ENCODE measurements at regions not wholly inside any gene's neighbourhood (a gene's known extent, or its start where the extent isn't known, plus 50 kb on each side); places are given as distances from the start of the nearest gene placed in this dataset.

DNA sequence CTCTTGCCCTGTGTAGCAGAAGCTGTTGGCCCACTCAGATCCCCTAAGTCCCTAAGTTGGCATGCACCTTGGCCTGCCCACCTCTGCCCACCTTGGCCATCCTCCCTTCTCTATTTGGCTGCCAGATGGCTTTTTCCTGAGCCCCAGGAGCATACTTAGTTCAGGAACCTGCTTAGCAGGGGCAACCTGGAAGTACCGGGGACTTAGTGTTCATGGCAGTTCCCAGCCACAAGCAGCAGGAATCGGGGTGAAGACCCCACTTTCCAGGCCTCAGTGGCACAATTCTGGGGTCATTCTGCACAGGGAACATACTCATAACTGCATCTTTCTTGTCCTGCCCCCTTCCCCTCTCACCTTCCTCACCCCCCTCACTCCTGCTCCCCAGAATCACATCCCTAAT, 158.0 kb upstream of the PMEPA1 start:
- DNase-seq, result no peak

GRCh38 chr20:57867181-57867803, 157.5 kb upstream of the PMEPA1 start:
- no peak for DNase-seq

- no peak for DNase-seq
Observed at GRCh38 chr20:57866250-57867106, 156.7 kb upstream of the PMEPA1 start.

- DNase-seq, result no peak
Observed at GRCh38 chr20:57865266-57865665, 155.5 kb upstream of the PMEPA1 start.

DNA sequence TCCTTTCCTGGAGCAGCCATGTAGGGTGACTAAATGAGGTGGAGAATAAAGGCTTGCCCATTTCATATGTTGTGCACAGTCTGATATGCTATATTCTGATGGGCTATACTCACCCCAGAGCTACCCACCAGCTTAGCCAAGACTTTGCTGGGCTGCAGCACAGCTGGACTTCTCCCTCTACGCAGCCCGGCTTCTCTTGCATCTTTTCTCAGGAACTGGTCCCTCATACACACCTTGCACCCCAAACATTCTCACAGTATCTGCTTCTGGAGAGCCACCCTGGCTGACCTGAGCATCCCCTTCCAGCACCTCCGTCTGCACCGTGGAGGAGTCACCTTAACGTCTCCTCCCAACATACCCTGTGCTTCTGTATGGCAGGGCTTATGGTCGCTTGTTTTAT, 150.8 kb upstream of the PMEPA1 start:
- no peak for DNase-seq

- no peak for DNase-seq
Observed at GRCh38 chr20:57857969-57858368, 148.2 kb upstream of the PMEPA1 start.

- no peak for DNase-seq
Observed at GRCh38 chr20:57857118-57857517, 147.3 kb upstream of the PMEPA1 start.

DNA sequence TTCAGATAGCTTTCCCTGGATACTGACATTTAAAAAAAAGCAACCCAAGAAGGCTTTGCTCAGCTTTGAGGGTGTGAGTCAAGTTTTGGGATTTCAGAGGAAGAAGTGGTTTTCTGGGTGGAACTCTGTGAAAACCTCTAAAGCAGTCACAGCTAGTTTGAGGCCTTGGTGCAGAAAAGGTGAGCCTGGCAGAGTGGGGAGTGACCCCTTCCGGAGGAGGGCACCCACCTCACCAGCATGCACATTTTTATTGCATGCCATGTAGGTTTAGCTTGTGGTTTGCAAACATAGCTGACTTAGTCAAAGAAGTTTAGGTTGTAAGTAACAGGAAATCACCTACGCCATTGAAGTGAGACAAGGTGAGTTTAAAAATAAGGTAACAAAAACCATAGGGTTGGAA, 146.8 kb upstream of the PMEPA1 start:
- no peak for DNase-seq

- no peak for DNase-seq
Observed at GRCh38 chr20:57851796-57852195, 142.0 kb upstream of the PMEPA1 start.

DNA sequence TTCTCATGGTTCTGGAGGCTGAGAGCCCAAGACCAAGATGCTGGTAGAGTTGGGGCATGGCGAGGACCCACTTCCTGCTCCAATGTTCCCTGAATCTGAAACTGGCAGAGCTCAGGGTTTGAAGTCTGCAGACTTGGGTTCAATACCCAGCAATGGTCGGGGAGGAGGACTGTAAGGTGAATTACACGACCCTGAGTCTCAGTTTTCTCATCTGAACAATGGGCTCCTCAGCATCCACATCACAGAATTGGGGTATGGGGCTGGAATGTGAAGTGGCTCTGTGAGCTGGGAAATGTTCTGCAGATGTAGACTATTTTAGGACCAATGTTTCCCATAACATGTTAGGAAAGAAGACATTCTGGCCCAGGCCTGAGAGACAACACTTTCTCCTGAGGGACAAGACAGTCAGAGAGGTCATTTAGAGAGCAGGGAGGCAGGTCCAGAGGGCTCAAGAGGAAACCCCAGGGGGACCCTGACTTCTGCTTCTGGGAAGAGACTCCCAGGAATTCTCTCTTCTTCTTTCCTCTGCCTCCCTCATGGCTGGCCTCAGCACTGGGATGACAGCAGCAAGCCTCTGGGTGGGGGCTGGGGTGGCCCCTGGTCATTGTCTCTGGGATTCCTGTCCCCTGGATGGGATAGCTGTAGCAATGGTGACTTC, 141.3 kb upstream of the PMEPA1 start:
- DNase-seq, result no peak

DNA sequence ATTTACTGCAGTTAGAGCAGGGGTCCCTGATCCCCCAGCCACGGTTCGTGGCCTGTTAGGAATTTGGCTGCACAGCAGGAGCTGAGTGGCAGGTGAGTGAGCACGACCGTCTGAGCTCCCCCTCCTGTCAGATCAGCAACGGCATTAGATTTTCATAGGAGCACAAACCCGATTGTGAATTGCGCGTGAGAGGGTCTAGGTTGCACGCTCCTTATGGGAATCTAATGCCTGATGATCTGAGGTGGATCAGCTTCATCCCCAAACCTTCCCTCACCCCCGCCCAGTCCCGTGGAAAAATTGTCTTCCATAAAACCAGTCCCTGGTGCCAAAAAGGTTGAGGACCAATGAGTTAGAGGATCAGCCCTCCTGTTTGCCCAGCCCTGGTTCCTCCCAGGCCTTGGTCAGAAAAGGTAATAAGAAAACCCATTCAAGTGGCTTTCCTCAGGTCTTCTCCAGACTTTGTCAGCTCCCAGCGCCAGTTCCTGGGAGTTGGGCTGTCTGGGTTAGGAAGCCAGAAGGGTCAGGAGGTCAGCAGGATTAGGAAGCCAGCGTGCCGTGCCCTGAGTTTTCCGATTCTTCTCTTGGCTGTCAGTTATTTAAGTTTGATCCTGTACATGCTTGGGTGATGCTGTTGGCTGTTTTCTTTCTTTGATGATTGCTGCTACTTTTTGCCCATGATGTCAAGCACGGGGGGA, 139.9 kb upstream of the PMEPA1 start:
- no peak for DNase-seq

GRCh38 chr20:57849121-57849520, 139.3 kb upstream of the PMEPA1 start:
- DNase-seq, result no peak

- DNase-seq, result no peak
Observed at GRCh38 chr20:57848282-57848681, 138.5 kb upstream of the PMEPA1 start.

DNA sequence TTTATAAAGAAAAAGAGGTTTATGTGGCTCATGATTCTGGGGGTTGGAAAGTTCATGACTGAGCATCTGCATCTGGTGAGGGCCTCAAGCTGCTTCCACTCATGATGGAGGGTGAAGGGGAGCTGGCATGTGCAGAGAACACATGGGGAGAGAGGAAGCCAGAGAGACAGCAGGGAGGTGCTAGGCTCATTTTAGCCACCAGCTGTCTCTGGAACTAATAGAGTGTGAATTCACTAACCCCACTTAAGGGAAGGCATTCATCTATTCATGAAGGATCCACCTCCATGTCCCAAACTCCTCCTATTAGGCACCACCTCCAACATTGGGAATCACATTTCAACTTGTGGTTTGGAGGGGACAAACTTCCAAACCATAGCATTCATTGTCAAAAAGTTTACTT, 137.3 kb upstream of the PMEPA1 start:
- DNase-seq, result no peak

GRCh38 chr20:57844626-57845596, 135.1 kb upstream of the PMEPA1 start:
- DNase-seq, result no peak

DNA sequence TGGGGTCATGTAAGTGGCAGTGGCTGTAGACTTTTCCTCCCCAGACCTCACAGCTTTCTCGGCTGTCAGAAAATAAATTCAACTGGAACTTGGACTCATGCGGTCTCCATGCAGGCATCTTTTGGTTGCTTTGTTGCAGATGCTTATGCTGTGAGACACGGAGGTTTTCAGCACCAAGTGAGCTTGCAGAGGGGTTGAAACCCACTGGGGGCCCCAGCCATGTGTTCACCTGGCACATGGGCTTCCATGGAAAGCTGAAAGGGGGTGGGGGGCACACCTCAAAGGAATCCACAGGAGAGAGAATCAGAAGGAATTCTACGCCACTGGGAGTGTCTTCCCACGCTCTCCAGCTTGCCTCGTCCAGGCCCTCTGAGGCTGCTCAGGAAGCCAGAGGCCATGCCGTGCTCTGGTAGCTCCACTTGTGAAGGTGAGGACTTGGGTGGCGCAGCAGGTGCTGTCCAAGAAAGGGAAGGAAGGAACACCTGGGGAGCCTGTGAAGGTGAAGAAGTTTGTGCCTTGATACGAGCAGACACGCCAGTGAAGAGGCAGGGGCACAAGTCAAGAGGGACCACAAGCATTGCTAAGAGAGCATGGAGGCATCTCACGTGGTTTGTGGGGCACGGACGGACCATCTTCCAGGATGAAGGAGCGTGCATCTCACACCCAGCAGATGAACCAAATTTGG, 134.3 kb upstream of the PMEPA1 start:
- no peak for DNase-seq

DNA sequence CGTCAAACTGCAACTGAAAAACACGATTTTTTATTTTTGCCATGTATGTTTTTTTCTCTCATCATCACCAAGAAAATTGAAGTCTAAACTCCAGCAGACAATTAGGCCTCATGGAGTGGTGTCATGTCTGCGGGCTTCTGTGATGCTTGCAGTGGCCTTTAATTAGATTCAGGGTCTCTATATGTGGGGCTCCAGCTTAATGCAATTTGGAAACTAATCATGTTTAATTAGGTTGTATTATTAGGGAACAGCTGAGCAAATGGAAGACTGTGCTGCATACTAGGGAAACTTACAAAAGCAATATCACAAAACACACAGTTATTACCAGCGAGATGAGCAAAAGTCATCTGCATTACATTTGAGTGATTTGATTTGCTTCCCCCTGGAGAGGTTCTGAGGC, 132.9 kb upstream of the PMEPA1 start:
- DNase-seq, result no peak

DNA sequence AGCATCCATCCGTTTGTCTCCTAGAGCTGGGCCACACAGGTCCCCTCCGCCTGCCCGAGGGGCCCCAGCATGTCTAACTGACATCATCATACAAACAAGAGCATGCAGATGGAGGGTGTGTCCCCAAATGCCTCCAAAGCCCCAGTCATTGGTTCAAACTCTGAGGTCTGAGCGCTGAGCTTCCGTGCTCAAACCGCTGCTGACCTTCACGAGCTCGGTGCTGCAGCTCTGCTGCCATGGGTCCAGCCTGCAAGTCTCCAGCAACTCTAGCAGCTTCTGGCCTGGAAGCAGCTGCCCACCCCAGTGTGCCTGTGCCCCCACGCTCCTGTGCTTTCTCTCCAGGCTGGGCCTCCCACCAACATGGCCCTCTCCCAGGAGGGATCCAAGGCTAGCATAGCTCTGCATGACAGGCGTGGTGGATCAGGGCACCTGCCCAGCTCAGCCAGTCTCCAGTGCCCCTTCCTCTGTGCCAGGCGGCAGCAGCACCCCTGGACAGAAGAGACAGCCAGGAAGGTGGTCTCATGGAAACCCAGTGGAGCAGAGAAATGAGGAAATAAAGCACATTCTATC, 131.6 kb upstream of the PMEPA1 start:
- DNase-seq, result no peak

- DNase-seq, result no peak
Observed at GRCh38 chr20:57840504-57841296, 130.9 kb upstream of the PMEPA1 start.

GRCh38 chr20:57840066-57840465, 130.3 kb upstream of the PMEPA1 start:
- no peak for DNase-seq
